Uterus (tissue), 2 donors: ENCODE measurements at regions not wholly inside any gene's neighbourhood (a gene's known extent, or its start where the extent isn't known, plus 50 kb on each side); places are given as distances from the start of the nearest gene placed in this dataset.

Experiments used
- POLR2A ChIP-seq, 2 donors: fragments of 450-650 bp; IDR thresholded peaks; one replicate each; pipeline ENCODE4 v1.6.1; 2016; ENCODE audit warnings: antibody characterized with exemption in 2 of 2, mild to moderate bottlenecking in 1 of 2, moderate library complexity in 1 of 2
- TF ChIP-seq, protein P1 (sequence below), 4 experiments: fragments of 200-600 bp in 2 of 4; fragments of 450-650 bp in 2 of 4; sonication (generic) in 2 of 4; IDR thresholded peaks; one replicate each; pipeline ENCODE4 v1.5.1; 2016 to 2019; ENCODE audit warnings: antibody characterized with exemption in 4 of 4, mild to moderate bottlenecking in 2 of 4, moderate library complexity in 1 of 4

DNA sequence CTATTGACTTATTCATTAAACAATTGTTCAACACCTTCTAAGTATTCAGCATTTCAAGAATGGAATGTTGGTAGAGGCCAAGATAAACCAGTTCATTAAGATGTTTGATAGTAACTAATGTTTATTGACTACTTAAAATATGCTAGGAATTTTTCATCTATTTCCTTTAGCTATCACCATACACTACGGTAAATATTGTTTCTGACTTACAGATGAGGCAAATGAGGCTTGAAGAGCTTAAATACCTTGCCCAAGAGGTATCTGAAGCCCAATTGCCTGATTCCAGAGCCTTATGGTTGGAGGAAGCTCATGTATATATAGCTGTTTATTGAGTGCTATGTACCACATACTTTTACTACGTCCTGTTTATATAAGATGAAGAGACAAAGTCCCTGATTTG, 286.2 kb downstream of the NDFIP2 start:
- TF ChIP-seq, protein P1, sequence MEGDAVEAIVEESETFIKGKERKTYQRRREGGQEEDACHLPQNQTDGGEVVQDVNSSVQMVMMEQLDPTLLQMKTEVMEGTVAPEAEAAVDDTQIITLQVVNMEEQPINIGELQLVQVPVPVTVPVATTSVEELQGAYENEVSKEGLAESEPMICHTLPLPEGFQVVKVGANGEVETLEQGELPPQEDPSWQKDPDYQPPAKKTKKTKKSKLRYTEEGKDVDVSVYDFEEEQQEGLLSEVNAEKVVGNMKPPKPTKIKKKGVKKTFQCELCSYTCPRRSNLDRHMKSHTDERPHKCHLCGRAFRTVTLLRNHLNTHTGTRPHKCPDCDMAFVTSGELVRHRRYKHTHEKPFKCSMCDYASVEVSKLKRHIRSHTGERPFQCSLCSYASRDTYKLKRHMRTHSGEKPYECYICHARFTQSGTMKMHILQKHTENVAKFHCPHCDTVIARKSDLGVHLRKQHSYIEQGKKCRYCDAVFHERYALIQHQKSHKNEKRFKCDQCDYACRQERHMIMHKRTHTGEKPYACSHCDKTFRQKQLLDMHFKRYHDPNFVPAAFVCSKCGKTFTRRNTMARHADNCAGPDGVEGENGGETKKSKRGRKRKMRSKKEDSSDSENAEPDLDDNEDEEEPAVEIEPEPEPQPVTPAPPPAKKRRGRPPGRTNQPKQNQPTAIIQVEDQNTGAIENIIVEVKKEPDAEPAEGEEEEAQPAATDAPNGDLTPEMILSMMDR (IDR thresholded peaks at IDR 0.05): no peak
- TF ChIP-seq POLR2A (IDR thresholded peaks at IDR 0.05): no peak
